Natural killer cell (primary cell): ENCODE measurements at regions not wholly inside any gene's neighbourhood (a gene's known extent, or its start where the extent isn't known, plus 50 kb on each side); places are given as distances from the start of the nearest gene placed in this dataset.
"Not testable (repeated sequence)": the region's sequence is repeated elsewhere in the genome, so short reads cannot be mapped to it uniquely, and the experiment has no call there.

Experiments used
- ATAC-seq, 3 donors: fragments of 150-1000 bp in 2 of 3; fragments of 200-7000 bp in 1 of 3; cut with Tn5 transposase; 1 replicate in 1 of 3; 2 replicates in 2 of 3; pipeline ENCODE4 v1.10.0; 2021; ENCODE audit warnings: mild to moderate bottlenecking in 2 of 3, moderate library complexity in 2 of 3
- DNase-seq, 2 donors: peaks; one replicate each; pipeline versions ENCODE4 v3.0.0 to v3.0.0-alpha.2; 2013 to 2021; ENCODE audit warnings: mixed read lengths in 1 of 2
- H3K27ac ChIP-seq: one replicate; pipeline ENCODE4 v1.5.1; 2013; ENCODE audit warnings: mild to moderate bottlenecking, low read length
- H3K27me3 ChIP-seq: one replicate; pipeline ENCODE4 v1.6.1; 2013; ENCODE audit warnings: low read length; ENCODE audit not compliant: control insufficient read depth, insufficient read depth
- H3K36me3 ChIP-seq: one replicate; pipeline ENCODE4 v1.6.1; 2013; ENCODE audit warnings: low read length; ENCODE audit not compliant: control insufficient read depth, insufficient read depth
- H3K4me1 ChIP-seq: one replicate; pipeline ENCODE4 v1.6.1; 2013; ENCODE audit warnings: low read length; ENCODE audit not compliant: control insufficient read depth, insufficient read depth
- H3K4me3 ChIP-seq: one replicate; pipeline ENCODE4 v1.5.1; 2013; ENCODE audit warnings: low read length
- H3K9me3 ChIP-seq: one replicate; pipeline ENCODE4 v1.6.1; 2013; ENCODE audit warnings: low read length; ENCODE audit not compliant: control insufficient read depth, insufficient read depth
- H3K27ac Mint-ChIP-seq, 2 donors: one replicate each; pipeline ENCODE4 v1.8.0; 2022; ENCODE audit warnings: mild to moderate bottlenecking in 2 of 2, mixed read lengths in 2 of 2, moderate library complexity in 1 of 2
- H3K27me3 Mint-ChIP-seq, 2 donors: one replicate each; pipeline ENCODE4 v1.8.0; 2022; ENCODE audit warnings: low read depth in 2 of 2, mixed read lengths in 2 of 2
- H3K36me3 Mint-ChIP-seq: one replicate; pipeline ENCODE4 v1.8.0; 2022; ENCODE audit warnings: mixed read lengths
- H3K4me1 Mint-ChIP-seq, 2 donors: one replicate each; pipeline ENCODE4 v1.8.0; 2022; ENCODE audit warnings: mixed read lengths in 2 of 2
- H3K4me3 Mint-ChIP-seq: one replicate; pipeline ENCODE4 v1.8.0; 2022; ENCODE audit warnings: mild to moderate bottlenecking, moderate library complexity, mixed read lengths
- H3K9me3 Mint-ChIP-seq, 2 donors: one replicate each; pipeline ENCODE4 v1.8.0; 2022; ENCODE audit warnings: mixed read lengths in 2 of 2
- CTCF ChIP-seq: fragments of 200-600 bp; IDR thresholded peaks from one replicate; pipeline ENCODE4 v1.8.0; 2022; ENCODE audit warnings: antibody characterized with exemption
- WGBS: methylation state at CpG from one replicate; pipeline ENCODE4 v1.1.7; 2013; ENCODE audit warnings: missing lambda C conversion rate; ENCODE audit not compliant: insufficient coverage; 5-methylcytosine and 5-hydroxymethylcytosine counted together
- intact Hi-C: fragments of 100-400 bp; cut with micrococcal nuclease; formaldehyde crosslinking; loops from one replicate; pipeline ENCODE4 v1.14.2; 2022

GRCh38 chr1:101420406-101420805, 183.6 kb downstream of the S1PR1 start:
- Histone ChIP-seq H3K27ac (no peak overlapping the region), H3K4me1 (no peaks in the 10 kb centered on the region), H3K9me3 (no peaks in the 10 kb centered on the region), H3K36me3 (no peaks in the 10 kb centered on the region), H3K27me3 (no peaks in the 10 kb centered on the region), H3K4me3 (no peak overlapping the region)
- Mint-ChIP-seq H3K27ac (no peak overlapping the region), H3K27me3 (no peaks in the 10 kb centered on the region), H3K4me1 (no peaks in the 10 kb centered on the region), H3K4me3 (no peak overlapping the region), H3K9me3 (peaks cover 0 to 3% of the 10 kb centered on the region in 2 donors), H3K36me3 (no peaks in the 10 kb centered on the region)
- TF ChIP-seq CTCF = no peak
- DNase-seq = no peak
- intact Hi-C loops = no loop called here
- no peak for ATAC-seq
- 34% methylated on average over 2 of the region's 2 CpGs for WGBS

GRCh38 chr1:101428083-101428482, 191.3 kb downstream of the S1PR1 start:
- H3K36me3 ChIP-seq, H3K4me1 Mint-ChIP-seq, H3K27me3 ChIP-seq, H3K27ac Mint-ChIP-seq, DNase-seq, H3K4me1 ChIP-seq, H3K4me3 Mint-ChIP-seq, intact Hi-C loops, H3K36me3 Mint-ChIP-seq, H3K27ac ChIP-seq, ATAC-seq, H3K9me3 ChIP-seq, H3K27me3 Mint-ChIP-seq, H3K9me3 Mint-ChIP-seq, H3K4me3 ChIP-seq: not testable (repeated sequence)
- WGBS = 100% methylated on average over 1 of the region's 1 CpG

- H3K4me3 ChIP-seq = no peak overlapping the region
- H3K4me1 Mint-ChIP-seq = no peaks in the 10 kb centered on the region
- no peak overlapping the region for H3K27ac Mint-ChIP-seq
- no peak for TF ChIP-seq CTCF
- no peaks in the 10 kb centered on the region for H3K27me3 Mint-ChIP-seq
- ATAC-seq (no peak), DNase-seq (no peak)
- H3K36me3 ChIP-seq = no peaks in the 10 kb centered on the region
- no peak overlapping the region for H3K4me3 Mint-ChIP-seq
- H3K9me3 ChIP-seq = no peaks in the 10 kb centered on the region
- no peaks in the 10 kb centered on the region for H3K27me3 ChIP-seq
- peaks cover 0 to 3% of the 10 kb centered on the region in 2 donors for H3K9me3 Mint-ChIP-seq
- intact Hi-C loops = no loop called here
- no peaks in the 10 kb centered on the region for H3K4me1 ChIP-seq
- no peaks in the 10 kb centered on the region for H3K36me3 Mint-ChIP-seq
- no peak overlapping the region for H3K27ac ChIP-seq
- WGBS = 100% methylated on average over 1 of the region's 1 CpG
These were observed 191.7 kb downstream of the S1PR1 start for GRCh38 chr1:101428562-101428961.

GRCh38 chr1:101431956-101432510, 195.2 kb downstream of the S1PR1 start:
- Mint-ChIP-seq H3K9me3 (peaks cover 0 to 3% of the 10 kb centered on the region in 2 donors), H3K4me1 (no peaks in the 10 kb centered on the region), H3K36me3 (no peaks in the 10 kb centered on the region), H3K27me3 (no peaks in the 10 kb centered on the region), H3K4me3 (no peak overlapping the region), H3K27ac (no peak overlapping the region)
- H3K27ac ChIP-seq = no peak overlapping the region
- peaks cover 6% of the 10 kb centered on the region for H3K4me1 ChIP-seq
- ATAC-seq (no peak), DNase-seq (no peak)
- no peaks in the 10 kb centered on the region for H3K9me3 ChIP-seq
- intact Hi-C loops = loop anchor here (10.0 kb wide), 1 partner anchor 117 kb away; no protein-coding TSS in a partner anchor
- no peaks in the 10 kb centered on the region for H3K27me3 ChIP-seq
- no peak for TF ChIP-seq CTCF
- no peak overlapping the region for H3K4me3 ChIP-seq
- no peaks in the 10 kb centered on the region for H3K36me3 ChIP-seq
- WGBS = 92% methylated on average over 4 of the region's 4 CpGs
